Middle frontal gyrus (tissue), 1 donor: ENCODE measurements at regions not wholly inside any gene's neighbourhood (a gene's known extent, or its start where the extent isn't known, plus 50 kb on each side); places are given as distances from the start of the nearest gene placed in this dataset.
"Not testable (repeated sequence)": the region's sequence is repeated elsewhere in the genome, so short reads cannot be mapped to it uniquely, and the experiment has no call there.

Source experiments
- DNase-seq: peaks from one replicate; pipeline ENCODE4 v3.0.0-alpha.2; 2015; ENCODE audit warnings: low spot score; ENCODE audit errors: extremely low spot score

- no peak for DNase-seq
Observed at GRCh38 chr5:142408981-142409481, 84.2 kb upstream of the SPRY4 start.

- no peak for DNase-seq
Observed at GRCh38 chr5:142408536-142408935, 83.7 kb upstream of the SPRY4 start.

- no peak for DNase-seq
Observed at GRCh38 chr5:142405814-142406395, 81.1 kb upstream of the SPRY4 start.

- no peak for DNase-seq
Observed at GRCh38 chr5:142405023-142405422, 80.2 kb upstream of the SPRY4 start.

GRCh38 chr5:142404046-142404477 is 79.2 kb upstream of the SPRY4 start:
- DNase-seq, result peak; percentile 23

- DNase-seq, result no peak
Observed at GRCh38 chr5:142403583-142403982, 78.8 kb upstream of the SPRY4 start.

GRCh38 chr5:142402752-142403318 is 78.0 kb upstream of the SPRY4 start:
- DNase-seq, result no peak

GRCh38 chr5:142400415-142400814 is 75.6 kb upstream of the SPRY4 start:
- no peak for DNase-seq

GRCh38 chr5:142399891-142400290 is 75.1 kb upstream of the SPRY4 start:
- DNase-seq, result no peak

- no peak for DNase-seq
Observed at GRCh38 chr5:142398730-142399055, 73.9 kb upstream of the SPRY4 start.

- DNase-seq, result not testable (repeated sequence)
Observed at GRCh38 chr5:142398011-142398729, 73.3 kb upstream of the SPRY4 start.

- DNase-seq, result no peak
Observed at GRCh38 chr5:142397178-142397577, 72.4 kb upstream of the SPRY4 start.

- DNase-seq, result no peak
Observed at GRCh38 chr5:142396436-142397038, 71.7 kb upstream of the SPRY4 start.

- no peak for DNase-seq
Observed at GRCh38 chr5:142395334-142395733, 70.5 kb upstream of the SPRY4 start.

- DNase-seq, result no peak
Observed at GRCh38 chr5:142391058-142391845, 66.4 kb upstream of the SPRY4 start.

GRCh38 chr5:142390334-142390733 is 65.5 kb upstream of the SPRY4 start:
- no peak for DNase-seq

- DNase-seq, result no peak
Observed at GRCh38 chr5:142388696-142389095, 63.9 kb upstream of the SPRY4 start.

GRCh38 chr5:142387024-142387682 is 62.3 kb upstream of the SPRY4 start:
- DNase-seq, result no peak

- no peak for DNase-seq
Observed at GRCh38 chr5:142386137-142387023, 61.6 kb upstream of the SPRY4 start.

GRCh38 chr5:142385194-142385593 is 60.4 kb upstream of the SPRY4 start:
- no peak for DNase-seq
